H9 (cell line): ENCODE measurements at regions not wholly inside any gene's neighbourhood (a gene's known extent, or its start where the extent isn't known, plus 50 kb on each side); places are given as distances from the start of the nearest gene placed in this dataset.

Source experiments
- DNase-seq: peaks from one replicate; pipeline ENCODE4 v3.0.0-alpha.2; 2017
- H2AFZ ChIP-seq: one replicate; pipeline ENCODE4 v1.6.1; 2013; ENCODE audit warnings: mild to moderate bottlenecking, low read length, control low read depth, moderate library complexity
- H2AK5ac ChIP-seq: 2 replicates; pipeline ENCODE4 v1.6.1; 2013; ENCODE audit warnings: low read length, control low read depth, mixed read lengths; ENCODE audit not compliant: insufficient read length
- H2BK120ac ChIP-seq: one replicate; pipeline ENCODE4 v1.6.1; 2013; ENCODE audit warnings: low read depth, mild to moderate bottlenecking, low read length, control low read depth, inconsistent platforms; ENCODE audit not compliant: poor library complexity, severe bottlenecking
- H2BK12ac ChIP-seq: 2 replicates; pipeline ENCODE4 v1.6.1; 2013; ENCODE audit warnings: low read length, control low read depth, mixed read lengths, low read depth; ENCODE audit not compliant: insufficient read length
- H2BK15ac ChIP-seq: 2 replicates; pipeline ENCODE4 v1.6.1; 2013; ENCODE audit warnings: low read depth, low read length, control low read depth
- H2BK20ac ChIP-seq: one replicate; pipeline ENCODE4 v1.6.1; 2013; ENCODE audit warnings: low read depth, mild to moderate bottlenecking, low read length, control low read depth, inconsistent platforms; ENCODE audit not compliant: poor library complexity, severe bottlenecking
- H2BK5ac ChIP-seq: 2 replicates; pipeline ENCODE4 v1.6.1; 2013; ENCODE audit warnings: low read length, control low read depth, mixed read lengths; ENCODE audit not compliant: insufficient read length
- H3K14ac ChIP-seq: 2 replicates; pipeline ENCODE4 v1.6.1; 2013; ENCODE audit warnings: low read length, control low read depth; ENCODE audit not compliant: insufficient read depth
- H3K18ac ChIP-seq: 2 replicates; pipeline ENCODE4 v1.6.1; 2013; ENCODE audit warnings: low read depth, mild to moderate bottlenecking, mixed read lengths, low read length, control low read depth; ENCODE audit not compliant: insufficient read length
- H3K23ac ChIP-seq: 2 replicates; pipeline ENCODE4 v1.6.1; 2013; ENCODE audit warnings: low read length, control low read depth, mixed read lengths, low read depth; ENCODE audit not compliant: insufficient read length
- H3K23me2 ChIP-seq: 2 replicates; pipeline ENCODE4 v1.6.1; 2013; ENCODE audit warnings: low read depth, mild to moderate bottlenecking, mixed read lengths, low read length, control low read depth; ENCODE audit not compliant: insufficient read length, poor library complexity, severe bottlenecking
- H3K27ac ChIP-seq: 2 replicates; pipeline ENCODE4 v1.5.1; 2013; ENCODE audit warnings: low read length, control low read depth, mixed read lengths, low read depth; ENCODE audit not compliant: insufficient read length
- H3K27me3 ChIP-seq: 2 replicates; pipeline ENCODE4 v1.6.1; 2013; ENCODE audit warnings: low read length, control low read depth, inconsistent platforms; ENCODE audit not compliant: insufficient read depth
- H3K4ac ChIP-seq: 2 replicates; pipeline ENCODE4 v1.6.1; 2013; ENCODE audit warnings: low read depth, mild to moderate bottlenecking, control low read depth, inconsistent platforms, low read length, moderate library complexity
- H3K4me1 ChIP-seq: 2 replicates; pipeline ENCODE4 v1.6.1; 2013; ENCODE audit warnings: low read length, control low read depth, inconsistent platforms; ENCODE audit not compliant: insufficient read depth
- H3K4me2 ChIP-seq: 2 replicates; pipeline ENCODE4 v1.6.1; 2013; ENCODE audit warnings: low read length, control low read depth, mixed read lengths; ENCODE audit not compliant: insufficient read length, insufficient read depth
- H3K56ac ChIP-seq: 2 replicates; pipeline ENCODE4 v1.6.1; 2013; ENCODE audit warnings: low read depth, mild to moderate bottlenecking, mixed read lengths, low read length, control low read depth; ENCODE audit not compliant: insufficient read length
- H3K79me1 ChIP-seq: 2 replicates; pipeline ENCODE4 v1.6.1; 2013; ENCODE audit warnings: low read depth, mild to moderate bottlenecking, moderate library complexity, low read length, control low read depth, inconsistent platforms; ENCODE audit not compliant: insufficient read depth, poor library complexity, severe bottlenecking
- H3K79me2 ChIP-seq: 2 replicates; pipeline ENCODE4 v1.6.1; 2013; ENCODE audit warnings: low read length, control low read depth, inconsistent platforms; ENCODE audit not compliant: insufficient read depth
- H3K9ac ChIP-seq: 2 replicates; pipeline ENCODE4 v1.6.1; 2013; ENCODE audit warnings: low read length, control low read depth, mixed read lengths; ENCODE audit not compliant: insufficient read length; ENCODE audit errors: extremely low read depth
- H3K9me3 ChIP-seq: one replicate; pipeline ENCODE4 v1.6.1; 2013; ENCODE audit warnings: low read depth, low read length, inconsistent platforms; ENCODE audit not compliant: control insufficient read depth
- H3T11ph ChIP-seq: one replicate; pipeline ENCODE4 v1.6.1; 2013; ENCODE audit warnings: mild to moderate bottlenecking, low read length, control low read depth, inconsistent platforms
- H4K20me1 ChIP-seq: one replicate; pipeline ENCODE4 v1.6.1; 2013; ENCODE audit not compliant: control insufficient read depth, insufficient read length, insufficient read depth
- H4K5ac ChIP-seq: 2 replicates; pipeline ENCODE4 v1.6.1; 2013; ENCODE audit warnings: low read depth, mild to moderate bottlenecking, mixed read lengths, low read length, control low read depth; ENCODE audit not compliant: insufficient read length
- H4K8ac ChIP-seq: replicated peaks from 2 replicates; pipeline ENCODE4 v1.6.1; 2013; ENCODE audit warnings: low read length, control low read depth, mixed read lengths, low read depth; ENCODE audit not compliant: insufficient read length
- H4K91ac ChIP-seq: 2 replicates; pipeline ENCODE4 v1.6.1; 2013; ENCODE audit warnings: low read depth, mild to moderate bottlenecking, moderate library complexity, mixed read lengths, low read length, control low read depth; ENCODE audit not compliant: insufficient read length
- H3K27ac Mint-ChIP-seq, 3 experiments: 2 replicates in 2 of 3; 3 replicates in 1 of 3; pipeline ENCODE4 v1.8.0; 2020 to 2021; ENCODE audit warnings: mixed read lengths in 3 of 3, mild to moderate bottlenecking in 1 of 3, moderate library complexity in 1 of 3
- H3K27me3 Mint-ChIP-seq: 2 replicates; pipeline ENCODE4 v1.8.0; 2021; ENCODE audit warnings: low read depth, mild to moderate bottlenecking, moderate library complexity, mixed read lengths
- H3K36me3 Mint-ChIP-seq, 3 experiments: 2 replicates in 2 of 3; 3 replicates in 1 of 3; pipeline ENCODE4 v1.8.0; 2020 to 2021; ENCODE audit warnings: low read depth in 3 of 3, mixed read lengths in 3 of 3; ENCODE audit not compliant: insufficient read depth in 1 of 3
- H3K4me1 Mint-ChIP-seq, 2 experiments: 2 replicates each; pipeline ENCODE4 v1.8.0; 2020; ENCODE audit warnings: mixed read lengths in 2 of 2
- H3K4me3 Mint-ChIP-seq, 2 experiments: 2 replicates in 1 of 2; 3 replicates in 1 of 2; pipeline ENCODE4 v1.8.0; 2020 to 2021; ENCODE audit warnings: mild to moderate bottlenecking in 2 of 2, mixed read lengths in 2 of 2, moderate library complexity in 1 of 2
- H3K9me3 Mint-ChIP-seq, 2 experiments: 2 replicates in 1 of 2; 3 replicates in 1 of 2; pipeline ENCODE4 v1.8.0; 2020; ENCODE audit warnings: mild to moderate bottlenecking in 2 of 2, mixed read lengths in 2 of 2, moderate library complexity in 1 of 2
- WGBS: extraction: QIAGEN DNeasy Blood & Tissue Kit; methylation state at CpG from one replicate; pipeline ENCODE4 v1.1.7; 2013; ENCODE audit warnings: missing lambda C conversion rate, low lambda C conversion rate, mixed read lengths; ENCODE audit not compliant: insufficient read length; ENCODE audit errors: extremely low coverage; 5-methylcytosine and 5-hydroxymethylcytosine counted together
- TF ChIP-seq, protein P1 (sequence below): fragments of 200-600 bp; sonication (generic); conservative IDR thresholded peaks from 3 replicates; pipeline ENCODE4 v1.8.0; 2021; ENCODE audit warnings: antibody characterized with exemption, mild to moderate bottlenecking

DNA sequence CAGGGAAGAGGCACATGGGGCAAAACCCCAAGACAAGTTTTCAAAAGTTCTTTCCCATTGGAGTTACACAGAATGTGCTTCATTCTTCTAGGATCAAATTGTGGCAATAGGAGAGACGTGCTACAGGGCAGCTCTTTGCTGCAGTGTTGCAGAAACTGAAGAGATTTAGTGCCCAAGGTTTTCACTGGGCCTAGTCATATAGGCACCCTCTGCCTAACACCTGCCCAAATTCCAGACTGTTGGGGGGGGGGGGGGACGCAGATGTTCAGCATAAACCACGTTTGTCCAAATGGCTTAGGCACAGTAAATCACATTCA, 346.8 kb upstream of the ZNF717 start:
- H3K9ac ChIP-seq, result no peak overlapping the region
- H3K23ac ChIP-seq, result no peak overlapping the region
- no peak overlapping the region for H2BK15ac ChIP-seq
- H3K4ac ChIP-seq, result no peak overlapping the region
- WGBS, result no CpG with 5 or more reads among the region's 3 CpGs
- H3K27me3 Mint-ChIP-seq, result no peaks in the 10 kb centered on the region
- no peak overlapping the region for H2AFZ ChIP-seq
- H2BK120ac ChIP-seq, result no peak overlapping the region
- H3K79me2 ChIP-seq, result no peaks in the 10 kb centered on the region
- H2BK5ac ChIP-seq, result no peak overlapping the region
- H3K23me2 ChIP-seq, result no peaks in the 10 kb centered on the region
- no peak overlapping the region for H2BK12ac ChIP-seq
- no peak overlapping the region for H2AK5ac ChIP-seq
- no peak overlapping the region for H4K5ac ChIP-seq
- no peaks in the 10 kb centered on the region for H3K36me3 Mint-ChIP-seq
- H3K27ac ChIP-seq, result no peak overlapping the region
- H3K56ac ChIP-seq, result no peak overlapping the region
- no peaks in the 10 kb centered on the region for H3K79me1 ChIP-seq
- H3T11ph ChIP-seq, result no peak overlapping the region
- H3K4me2 ChIP-seq, result no peak overlapping the region
- no peaks in the 10 kb centered on the region for H3K9me3 Mint-ChIP-seq
- DNase-seq, result no peak
- peaks cover 7 to 10% of the 10 kb centered on the region in 2 experiments; a peak in 3 of 4 replicates for H3K4me1 Mint-ChIP-seq
- no peaks in the 10 kb centered on the region for H3K9me3 ChIP-seq
- H3K27ac Mint-ChIP-seq, result no peak overlapping the region
- no peak overlapping the region for H4K91ac ChIP-seq
- no peaks in the 10 kb centered on the region for H3K27me3 ChIP-seq
- H4K8ac ChIP-seq, result no peak overlapping the region
- H2BK20ac ChIP-seq, result no peak overlapping the region
- no peaks in the 10 kb centered on the region; the same call in 1 of the 2 replicates for H3K4me1 ChIP-seq
- no peaks in the 10 kb centered on the region for H4K20me1 ChIP-seq
- H3K18ac ChIP-seq, result no peak overlapping the region
- TF ChIP-seq, protein P1, sequence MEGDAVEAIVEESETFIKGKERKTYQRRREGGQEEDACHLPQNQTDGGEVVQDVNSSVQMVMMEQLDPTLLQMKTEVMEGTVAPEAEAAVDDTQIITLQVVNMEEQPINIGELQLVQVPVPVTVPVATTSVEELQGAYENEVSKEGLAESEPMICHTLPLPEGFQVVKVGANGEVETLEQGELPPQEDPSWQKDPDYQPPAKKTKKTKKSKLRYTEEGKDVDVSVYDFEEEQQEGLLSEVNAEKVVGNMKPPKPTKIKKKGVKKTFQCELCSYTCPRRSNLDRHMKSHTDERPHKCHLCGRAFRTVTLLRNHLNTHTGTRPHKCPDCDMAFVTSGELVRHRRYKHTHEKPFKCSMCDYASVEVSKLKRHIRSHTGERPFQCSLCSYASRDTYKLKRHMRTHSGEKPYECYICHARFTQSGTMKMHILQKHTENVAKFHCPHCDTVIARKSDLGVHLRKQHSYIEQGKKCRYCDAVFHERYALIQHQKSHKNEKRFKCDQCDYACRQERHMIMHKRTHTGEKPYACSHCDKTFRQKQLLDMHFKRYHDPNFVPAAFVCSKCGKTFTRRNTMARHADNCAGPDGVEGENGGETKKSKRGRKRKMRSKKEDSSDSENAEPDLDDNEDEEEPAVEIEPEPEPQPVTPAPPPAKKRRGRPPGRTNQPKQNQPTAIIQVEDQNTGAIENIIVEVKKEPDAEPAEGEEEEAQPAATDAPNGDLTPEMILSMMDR, result no peak
- H3K14ac ChIP-seq, result no peak overlapping the region
- H3K4me3 Mint-ChIP-seq, result no peak overlapping the region
